Esophagus muscularis mucosa (tissue), 4 donors: ENCODE measurements at regions not wholly inside any gene's neighbourhood (a gene's known extent, or its start where the extent isn't known, plus 50 kb on each side); places are given as distances from the start of the nearest gene placed in this dataset.

Source experiments
- DNase-seq: peaks from one replicate; pipeline ENCODE4 v3.0.0-alpha.2; 2017; ENCODE audit errors: extremely low spot score
- H3K27ac ChIP-seq, 4 donors: fragments of 200-600 bp; sonication (generic); replicated peaks in 1 of 4; 1 replicate in 3 of 4; 2 replicates in 1 of 4; pipeline ENCODE4 v1.5.1; 2016 to 2019; ENCODE audit warnings: mild to moderate bottlenecking in 1 of 4
- H3K27me3 ChIP-seq, 4 donors: fragments of 200-600 bp; sonication (generic); one replicate each; pipeline versions ENCODE4 v1.5.1 to v1.6.0; 2016 to 2019
- H3K36me3 ChIP-seq, 4 donors: fragments of 200-600 bp; sonication (generic); one replicate each; pipeline ENCODE4 v1.5.1; 2016 to 2019
- H3K4me1 ChIP-seq, 4 donors: fragments of 200-600 bp; sonication (generic); one replicate each; pipeline ENCODE4 v1.5.1; 2016 to 2019
- H3K4me3 ChIP-seq, 4 donors: fragments of 200-600 bp; sonication (generic); 1 replicate in 2 of 4; 2 replicates in 2 of 4; pipeline ENCODE4 v1.5.1; 2016 to 2019; ENCODE audit warnings: mild to moderate bottlenecking in 4 of 4, moderate library complexity in 1 of 4
- H3K9me3 ChIP-seq, 4 donors: fragments of 200-600 bp; sonication (generic); 1 replicate in 3 of 4; 2 replicates in 1 of 4; pipeline ENCODE4 v1.5.1; 2016 to 2019
- CTCF ChIP-seq, 3 experiments: fragments of 200-600 bp in 2 of 3; fragments of 450-650 bp in 1 of 3; sonication (generic) in 2 of 3; IDR thresholded peaks; one replicate each; pipeline ENCODE4 v1.5.1; 2017 to 2019; ENCODE audit warnings: antibody characterized with exemption in 3 of 3, mild to moderate bottlenecking in 2 of 3, moderate library complexity in 1 of 3
- EP300 ChIP-seq: sonication (generic); formaldehyde crosslinking; IDR thresholded peaks from one replicate; pipeline ENCODE4 v1.6.1; 2017; ENCODE audit warnings: antibody characterized with exemption
- POLR2A ChIP-seq: fragments of 450-650 bp; IDR thresholded peaks from one replicate; pipeline ENCODE4 v1.6.1; 2017; ENCODE audit warnings: antibody characterized with exemption, moderate library complexity, mild to moderate bottlenecking, low read depth
- POLR2AphosphoS5 ChIP-seq, 2 donors: sonication (generic); formaldehyde crosslinking; IDR thresholded peaks; one replicate each; pipeline ENCODE4 v1.6.1; 2017; ENCODE audit warnings: antibody characterized with exemption in 2 of 2
- WGBS: methylation state at CpG from one replicate; pipeline ENCODE4 v1.1.5; 2018; 5-methylcytosine and 5-hydroxymethylcytosine counted together
- intact Hi-C: fragments of 100-400 bp; cut with DNase I; formaldehyde crosslinking; loops from one replicate; pipeline ENCODE4 v1.15.1; 2023

GRCh38 chr10:128322950-128323349, 196.7 kb upstream of the MKI67 start:
- H3K36me3 ChIP-seq: no peaks in the 10 kb centered on the region
- no peak for TF ChIP-seq EP300
- no peak for TF ChIP-seq POLR2AphosphoS5 (IDR thresholded peaks at IDR 0.05)
- TF ChIP-seq POLR2A: no peak
- no peak for TF ChIP-seq CTCF (IDR thresholded peaks at IDR 0.05)
- H3K4me3 ChIP-seq: no peak overlapping the region
- intact Hi-C loops: no loop called here
- H3K9me3 ChIP-seq: peaks cover 0 to 8% (median 4%) of the 10 kb centered on the region in 4 donors
- H3K27ac ChIP-seq: no peak overlapping the region
- H3K27me3 ChIP-seq: peaks cover 0 to 28% (median 0%) of the 10 kb centered on the region in 4 donors
- 86% methylated on average over 1 of the region's 1 CpG for WGBS
- DNase-seq: peak; percentile 81
- H3K4me1 ChIP-seq: no peaks in the 10 kb centered on the region

GRCh38 chr10:128324058-128324827, 198.0 kb upstream of the MKI67 start:
- Histone ChIP-seq H3K9me3 (peaks cover 0 to 8% (median 5%) of the 10 kb centered on the region in 4 donors), H3K27ac (no peak overlapping the region), H3K4me1 (no peaks in the 10 kb centered on the region), H3K27me3 (peaks cover 0 to 28% (median 0%) of the 10 kb centered on the region in 4 donors), H3K4me3 (no peak overlapping the region), H3K36me3 (no peaks in the 10 kb centered on the region)
- no peak for TF ChIP-seq CTCF (IDR thresholded peaks at IDR 0.05)
- no peak for TF ChIP-seq POLR2A
- TF ChIP-seq EP300: no peak
- no peak for TF ChIP-seq POLR2AphosphoS5 (IDR thresholded peaks at IDR 0.05)
- peak; percentile 91 for DNase-seq
- 55% methylated on average over 14 of the region's 14 CpGs for WGBS
- intact Hi-C loops: no loop called here

GRCh38 chr10:128325788-128326187, 199.6 kb upstream of the MKI67 start:
- Histone ChIP-seq H3K27me3 (peaks cover 0 to 27% (median 0%) of the 10 kb centered on the region in 4 donors), H3K9me3 (peaks cover 0 to 8% (median 5%) of the 10 kb centered on the region in 4 donors), H3K36me3 (no peaks in the 10 kb centered on the region), H3K4me1 (no peaks in the 10 kb centered on the region), H3K27ac (no peak overlapping the region), H3K4me3 (no peak overlapping the region)
- DNase-seq: peak; percentile 70
- intact Hi-C loops: no loop called here
- 84% methylated on average over 9 of the region's 9 CpGs for WGBS
- TF ChIP-seq POLR2A: no peak
- TF ChIP-seq CTCF (IDR thresholded peaks at IDR 0.05): no peak
- no peak for TF ChIP-seq EP300
- TF ChIP-seq POLR2AphosphoS5 (IDR thresholded peaks at IDR 0.05): no peak

GRCh38 chr10:128326251-128326650, 200.0 kb upstream of the MKI67 start:
- intact Hi-C loops: no loop called here
- WGBS: 92% methylated on average over 19 of the region's 19 CpGs
- Histone ChIP-seq H3K9me3 (peaks cover 0 to 8% (median 5%) of the 10 kb centered on the region in 4 donors), H3K27me3 (peaks cover 0 to 22% (median 0%) of the 10 kb centered on the region in 4 donors), H3K4me3 (no peak overlapping the region), H3K27ac (no peak overlapping the region), H3K4me1 (no peaks in the 10 kb centered on the region), H3K36me3 (no peaks in the 10 kb centered on the region)
- peak; percentile 78 for DNase-seq
- no peak for TF ChIP-seq CTCF (IDR thresholded peaks at IDR 0.05)
- TF ChIP-seq POLR2A: no peak
- TF ChIP-seq EP300: no peak
- TF ChIP-seq POLR2AphosphoS5 (IDR thresholded peaks at IDR 0.05): no peak
